K562 (cell line): ENCODE measurements at regions not wholly inside any gene's neighbourhood (a gene's known extent, or its start where the extent isn't known, plus 50 kb on each side); places are given as distances from the start of the nearest gene placed in this dataset.

Source experiments
- ATAC-seq: fragments of 200-7000 bp; cut with Tn5 transposase; 3 replicates; pipeline ENCODE4 v1.9.1; 2020; ENCODE audit warnings: moderate library complexity
- BruUV-seq: library from RNA; stranded (reverse); fragments of 400-500 nt; replicated peaks from 2 replicates; lab custom pipeline; 2021; lab: Mats Ljungman, UMichigan
- CTCF ChIA-PET: fragments of 300-600 bp; formaldehyde crosslinking; extraction: SDS; loops from one replicate; lab custom pipeline; 2021; ENCODE audit warnings: low intra/inter-chr PET ratio; lab: Yijun Ruan, JAX
- POLR2A ChIA-PET: fragments of 300-600, 350-650 bp; sonication (Branson Sonifier 250); formaldehyde crosslinking; extraction: SDS; loops from one replicate; lab custom pipeline; 2021; ENCODE audit warnings: antibody characterized with exemption, inconsistent platforms; lab: Yijun Ruan, JAX
- DNase-seq, 4 experiments: peaks; one replicate each; pipeline versions ENCODE4 v3.0.0 to v3.0.0-alpha.2; 2011 to 2018; ENCODE audit warnings: low spot score in 3 of 4, mixed read lengths in 3 of 4; ENCODE audit errors: extremely low read depth in 1 of 4
- FAIRE-seq: peaks from 2 replicates; lab custom pipeline; 2011; peaks lifted over from hg19 to GRCh38; lab: Jason Lieb, UNC
- H2AFZ ChIP-seq: 2 replicates; pipeline ENCODE4 v1.6.0; 2011; ENCODE audit warnings: low read depth, low read length, control low read depth, inconsistent platforms
- H3K27ac ChIP-seq: fragments of 200-600 bp; 3 replicates; pipeline ENCODE4 v1.8.0; 2011; ENCODE audit warnings: low read depth, mild to moderate bottlenecking, control low read depth, inconsistent platforms, low read length, moderate library complexity, mixed read lengths; ENCODE audit errors: extremely low read depth
- H3K27me3 ChIP-seq, 2 experiments: fragments of 300-600 bp in 1 of 2; 2 replicates in 1 of 2; 3 replicates in 1 of 2; pipeline versions ENCODE4 v1.6.0 to v1.8.0; 2011; ENCODE audit warnings: inconsistent platforms in 2 of 2, low read length in 2 of 2, mild to moderate bottlenecking in 1 of 2, mixed read lengths in 1 of 2, moderate library complexity in 1 of 2; ENCODE audit not compliant: control insufficient read depth in 2 of 2, insufficient read depth in 2 of 2
- H3K36me3 ChIP-seq: fragments of 300-600 bp; 3 replicates; pipeline ENCODE4 v1.8.0; 2011; ENCODE audit warnings: mild to moderate bottlenecking, low read length, inconsistent platforms; ENCODE audit not compliant: control insufficient read depth, insufficient read depth
- H3K4me1 ChIP-seq, 2 experiments: fragments of 200-600 bp in 1 of 2; replicated peaks in 1 of 2; 2 replicates in 1 of 2; 3 replicates in 1 of 2; pipeline versions ENCODE4 v1.5.1 to v1.8.0; 2011; ENCODE audit warnings: inconsistent platforms in 2 of 2, low read length in 2 of 2, mild to moderate bottlenecking in 1 of 2, mixed read lengths in 1 of 2, moderate library complexity in 1 of 2; ENCODE audit not compliant: control insufficient read depth in 2 of 2, insufficient read depth in 2 of 2
- H3K4me2 ChIP-seq: 2 replicates; pipeline ENCODE4 v1.6.1; 2011; ENCODE audit warnings: low read length, control low read depth, inconsistent platforms, mixed read lengths; ENCODE audit not compliant: insufficient read depth
- H3K4me3 ChIP-seq: fragments of 200-600 bp; sonication (generic), shearing (Covaris generic); 2 replicates; pipeline ENCODE4 v1.5.1; 2016; ENCODE audit warnings: control low read depth, inconsistent platforms
- H3K79me2 ChIP-seq: fragments of 200-600 bp; 3 replicates; pipeline ENCODE4 v1.8.0; 2011; ENCODE audit warnings: low read length, inconsistent platforms; ENCODE audit not compliant: control insufficient read depth, insufficient read depth
- H3K9ac ChIP-seq, 2 experiments: 2 replicates each; pipeline versions ENCODE4 v1.6.0 to v1.6.1; 2011; ENCODE audit warnings: low read depth in 2 of 2, low read length in 2 of 2, control low read depth in 1 of 2, inconsistent platforms in 1 of 2, mild to moderate bottlenecking in 1 of 2, mixed read lengths in 1 of 2; ENCODE audit not compliant: insufficient read depth in 1 of 2
- H3K9me1 ChIP-seq: one replicate; pipeline ENCODE4 v1.6.0; 2011; ENCODE audit warnings: inconsistent platforms, mild to moderate bottlenecking, low read length, moderate library complexity; ENCODE audit not compliant: control insufficient read depth, insufficient read depth
- H3K9me3 ChIP-seq: replicated peaks from 2 replicates; pipeline ENCODE4 v1.5.1; 2011; ENCODE audit warnings: low read depth, low read length, inconsistent platforms; ENCODE audit not compliant: control insufficient read depth, insufficient read depth
- H4K20me1 ChIP-seq: replicated peaks from 2 replicates; pipeline ENCODE4 v1.6.1; 2011; ENCODE audit warnings: low read length, inconsistent platforms, mixed read lengths; ENCODE audit not compliant: control insufficient read depth, insufficient read depth
- KAT2B ChIP-seq: IDR thresholded peaks from one replicate; pipeline ENCODE4 v1.6.1; 2012; ENCODE audit warnings: low read depth, mild to moderate bottlenecking, control low read depth, inconsistent platforms, low read length, moderate library complexity
- WGBS: fragments of 100-300 bp; shearing (Covaris generic); methylation state at CpG from one replicate; pipeline ENCODE4 v1.1.6; 2016; ENCODE audit warnings: low coverage, mixed read lengths; ENCODE audit not compliant: insufficient coverage; ENCODE audit errors: missing lambda C conversion rate; 5-methylcytosine and 5-hydroxymethylcytosine counted together
- in situ Hi-C: fragments of 300-500 bp; cut with MboI; formaldehyde crosslinking; loops from 4 replicates; pipeline ENCODE4 v1.15.0; 2018; ENCODE audit warnings: inconsistent platforms, mixed read lengths
- intact Hi-C: fragments of 100-400 bp; cut with micrococcal nuclease; formaldehyde crosslinking; loops from 2 replicates; pipeline ENCODE4 v1.14.2; 2022
- TF ChIP-seq, protein P1 (sequence below): fragments of 450-650 bp; IDR thresholded peaks from 2 replicates; pipeline ENCODE4 v1.7.1; 2018; ENCODE audit warnings: mild to moderate bottlenecking, low read depth; ENCODE audit not compliant: partially characterized antibody

DNA sequence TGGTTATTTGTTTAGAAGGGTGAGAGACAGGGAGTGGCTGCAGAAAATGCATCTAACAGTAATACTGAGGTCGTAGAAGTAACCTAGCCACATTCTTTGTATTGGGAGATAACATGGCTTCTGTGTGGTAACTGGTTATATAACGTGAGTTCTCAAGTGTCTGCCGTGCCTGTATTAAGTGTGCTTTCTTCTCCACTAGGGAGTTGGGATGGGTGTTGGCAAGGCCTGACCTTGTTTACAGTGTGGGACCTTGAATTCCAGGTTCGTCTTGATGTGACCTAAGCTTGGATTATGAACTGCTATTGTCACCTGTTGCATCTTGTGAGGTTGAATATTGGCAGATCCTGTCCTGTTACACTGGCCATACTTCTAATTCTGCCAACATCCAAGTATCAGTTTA is 145.3 kb upstream of the NAMPT start:
- 25% methylated on average over 4 of the region's 4 CpGs for WGBS
- TF ChIP-seq KAT2B, result no peak
- TF ChIP-seq, protein P1, sequence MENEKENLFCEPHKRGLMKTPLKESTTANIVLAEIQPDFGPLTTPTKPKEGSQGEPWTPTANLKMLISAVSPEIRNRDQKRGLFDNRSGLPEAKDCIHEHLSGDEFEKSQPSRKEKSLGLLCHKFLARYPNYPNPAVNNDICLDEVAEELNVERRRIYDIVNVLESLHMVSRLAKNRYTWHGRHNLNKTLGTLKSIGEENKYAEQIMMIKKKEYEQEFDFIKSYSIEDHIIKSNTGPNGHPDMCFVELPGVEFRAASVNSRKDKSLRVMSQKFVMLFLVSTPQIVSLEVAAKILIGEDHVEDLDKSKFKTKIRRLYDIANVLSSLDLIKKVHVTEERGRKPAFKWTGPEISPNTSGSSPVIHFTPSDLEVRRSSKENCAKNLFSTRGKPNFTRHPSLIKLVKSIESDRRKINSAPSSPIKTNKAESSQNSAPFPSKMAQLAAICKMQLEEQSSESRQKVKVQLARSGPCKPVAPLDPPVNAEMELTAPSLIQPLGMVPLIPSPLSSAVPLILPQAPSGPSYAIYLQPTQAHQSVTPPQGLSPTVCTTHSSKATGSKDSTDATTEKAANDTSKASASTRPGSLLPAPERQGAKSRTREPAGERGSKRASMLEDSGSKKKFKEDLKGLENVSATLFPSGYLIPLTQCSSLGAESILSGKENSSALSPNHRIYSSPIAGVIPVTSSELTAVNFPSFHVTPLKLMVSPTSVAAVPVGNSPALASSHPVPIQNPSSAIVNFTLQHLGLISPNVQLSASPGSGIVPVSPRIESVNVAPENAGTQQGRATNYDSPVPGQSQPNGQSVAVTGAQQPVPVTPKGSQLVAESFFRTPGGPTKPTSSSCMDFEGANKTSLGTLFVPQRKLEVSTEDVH, result no peak
- no peaks in the 10 kb centered on the region for H3K36me3 ChIP-seq
- ChIA-PET CTCF (no interaction called here), POLR2A (interaction anchor here (0.6 to 0.8 kb wide), 2 partner anchors 19 to 171 kb away, joined by 3 to 5 read pairs; no protein-coding TSS in a partner anchor)
- H3K9me1 ChIP-seq, result no peaks in the 10 kb centered on the region
- FAIRE-seq (no peak), DNase-seq (no peak), ATAC-seq (no peak)
- no peak overlapping the region for H3K4me2 ChIP-seq
- no peak overlapping the region; the same call in 1 of the 2 replicates for H2AFZ ChIP-seq
- peaks cover 0 to 4% of the 10 kb centered on the region in 2 experiments; a peak in 1 of 5 replicates for H3K4me1 ChIP-seq
- no peaks in the 10 kb centered on the region for H3K9me3 ChIP-seq
- no peak overlapping the region for H3K27ac ChIP-seq
- H3K79me2 ChIP-seq, result no peaks in the 10 kb centered on the region
- H4K20me1 ChIP-seq, result no peaks in the 10 kb centered on the region
- intact Hi-C loops, result no loop called here
- BruUV-seq, result no TSS peak
- H3K9ac ChIP-seq, result no peak overlapping the region
- no peak overlapping the region for H3K4me3 ChIP-seq
- in situ Hi-C loops, result no loop called here
- no peaks in the 10 kb centered on the region; a peak in 2 of 5 replicates for H3K27me3 ChIP-seq
